ENCODE measurements at regions not wholly inside any gene's neighbourhood (a gene's known extent, or its start where the extent isn't known, plus 50 kb on each side); places are given as distances from the start of the nearest gene placed in this dataset.

GRCh38 chr6:79335133-79335674 is 100.7 kb upstream of the HMGN3 start:
- POLR2A ChIA-PET (ENCODE audit: unreplicated experiment) = no interaction called here
- CTCF ChIA-PET = no interaction called here

DNA sequence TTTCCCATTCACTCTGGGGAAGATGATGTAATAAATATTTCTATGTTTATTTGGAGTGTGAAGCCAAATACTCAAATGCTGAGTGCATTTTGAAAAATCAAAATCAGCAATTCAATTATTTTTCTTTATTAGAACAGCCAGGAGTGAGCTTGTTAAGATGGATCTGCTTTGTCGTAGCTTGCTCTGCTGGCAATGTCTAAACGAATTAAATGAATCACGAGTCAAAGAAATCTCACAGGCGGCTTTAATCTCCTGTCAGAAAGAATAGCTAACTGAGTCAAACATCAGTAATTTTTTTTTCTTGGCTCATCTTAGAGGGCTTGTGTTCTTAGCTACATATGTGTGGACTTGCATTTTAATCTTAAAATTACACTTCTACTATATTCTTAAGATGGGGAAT is 100.2 kb upstream of the HMGN3 start:
- no peaks in the 10 kb centered on the region for H4K20me1 ChIP-seq (ENCODE audit: low read length)
- no peaks in the 10 kb centered on the region for H3K4me1 ChIP-seq (ENCODE audit: insufficient read depth, low read length)
- no peaks in the 10 kb centered on the region for H3K9me2 ChIP-seq (replicated peaks; ENCODE audit: low read length)
- no peak for ATAC-seq
- TF ChIP-seq, protein P1, sequence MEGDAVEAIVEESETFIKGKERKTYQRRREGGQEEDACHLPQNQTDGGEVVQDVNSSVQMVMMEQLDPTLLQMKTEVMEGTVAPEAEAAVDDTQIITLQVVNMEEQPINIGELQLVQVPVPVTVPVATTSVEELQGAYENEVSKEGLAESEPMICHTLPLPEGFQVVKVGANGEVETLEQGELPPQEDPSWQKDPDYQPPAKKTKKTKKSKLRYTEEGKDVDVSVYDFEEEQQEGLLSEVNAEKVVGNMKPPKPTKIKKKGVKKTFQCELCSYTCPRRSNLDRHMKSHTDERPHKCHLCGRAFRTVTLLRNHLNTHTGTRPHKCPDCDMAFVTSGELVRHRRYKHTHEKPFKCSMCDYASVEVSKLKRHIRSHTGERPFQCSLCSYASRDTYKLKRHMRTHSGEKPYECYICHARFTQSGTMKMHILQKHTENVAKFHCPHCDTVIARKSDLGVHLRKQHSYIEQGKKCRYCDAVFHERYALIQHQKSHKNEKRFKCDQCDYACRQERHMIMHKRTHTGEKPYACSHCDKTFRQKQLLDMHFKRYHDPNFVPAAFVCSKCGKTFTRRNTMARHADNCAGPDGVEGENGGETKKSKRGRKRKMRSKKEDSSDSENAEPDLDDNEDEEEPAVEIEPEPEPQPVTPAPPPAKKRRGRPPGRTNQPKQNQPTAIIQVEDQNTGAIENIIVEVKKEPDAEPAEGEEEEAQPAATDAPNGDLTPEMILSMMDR (conservative IDR thresholded peaks at IDR 0.05; ENCODE audit: low read depth, low read length) = no peak
- no peak for TF ChIP-seq EZH2phosphoT487 (IDR thresholded peaks at IDR 0.05; ENCODE audit: borderline replicate concordance, low read length)
- TF ChIP-seq EZH2 (IDR thresholded peaks at IDR 0.05; ENCODE audit: low read length, unreplicated experiment) = no peak
- H3K9me3 ChIP-seq (ENCODE audit: low read length) = no peaks in the 10 kb centered on the region
- H3K9ac ChIP-seq (ENCODE audit: low read length) = no peak overlapping the region
- ChIA-PET CTCF (no interaction called here), POLR2A (ENCODE audit: unreplicated experiment) (no interaction called here)
- no peak for DNase-seq
- no peaks in the 10 kb centered on the region for H3F3A ChIP-seq (ENCODE audit: low read length, unreplicated experiment)
- no peak overlapping the region for H3K27ac ChIP-seq (ENCODE audit: low read length)
- no TSS peak for BruUV-seq (replicated peaks)
- H3K27me3 ChIP-seq (ENCODE audit: low read length) = no peaks in the 10 kb centered on the region
- H3K4me3 ChIP-seq (ENCODE audit: low read length) = no peak overlapping the region
- no peaks in the 10 kb centered on the region for H3K36me3 ChIP-seq (ENCODE audit: low read depth, low read length)
- intact Hi-C loops (cut with micrococcal nuclease) = no loop called here
- H2AFZ ChIP-seq (ENCODE audit: low read length) = no peak overlapping the region
- no peaks in the 10 kb centered on the region for H3K79me2 ChIP-seq (ENCODE audit: low read length)
- no peak overlapping the region for H3K4me2 ChIP-seq (ENCODE audit: low read length)

More at GRCh38 chr6:79335133-79335674, 100.7 kb upstream of the HMGN3 start:
- no peak overlapping the region for H3K4me3 ChIP-seq (ENCODE audit: low read length)
- H3K36me3 ChIP-seq (ENCODE audit: low read depth, low read length) = no peaks in the 10 kb centered on the region
- H3F3A ChIP-seq (ENCODE audit: low read length, unreplicated experiment) = no peaks in the 10 kb centered on the region
- no peaks in the 10 kb centered on the region for H4K20me1 ChIP-seq (ENCODE audit: low read length)
- no peaks in the 10 kb centered on the region for H3K9me2 ChIP-seq (replicated peaks; ENCODE audit: low read length)
- no peak overlapping the region for H3K9ac ChIP-seq (ENCODE audit: low read length)
- no peak overlapping the region for H2AFZ ChIP-seq (ENCODE audit: low read length)
- no TSS peak for BruUV-seq (replicated peaks)
- no peaks in the 10 kb centered on the region for H3K9me3 ChIP-seq (ENCODE audit: low read length)
- no peak for ATAC-seq
- no peak overlapping the region for H3K4me2 ChIP-seq (ENCODE audit: low read length)
- no peak overlapping the region for H3K27ac ChIP-seq (ENCODE audit: low read length)
- H3K4me1 ChIP-seq (ENCODE audit: insufficient read depth, low read length) = no peaks in the 10 kb centered on the region
- H3K79me2 ChIP-seq (ENCODE audit: low read length) = no peaks in the 10 kb centered on the region
- no peak for DNase-seq
- TF ChIP-seq, protein P1 (conservative IDR thresholded peaks at IDR 0.05; ENCODE audit: low read depth, low read length) = no peak
- TF ChIP-seq EZH2 (IDR thresholded peaks at IDR 0.05; ENCODE audit: low read length, unreplicated experiment) (no peak), EZH2phosphoT487 (IDR thresholded peaks at IDR 0.05; ENCODE audit: borderline replicate concordance, low read length) (no peak)
- no peaks in the 10 kb centered on the region for H3K27me3 ChIP-seq (ENCODE audit: low read length)
- intact Hi-C loops (cut with micrococcal nuclease) = no loop called here

DNA sequence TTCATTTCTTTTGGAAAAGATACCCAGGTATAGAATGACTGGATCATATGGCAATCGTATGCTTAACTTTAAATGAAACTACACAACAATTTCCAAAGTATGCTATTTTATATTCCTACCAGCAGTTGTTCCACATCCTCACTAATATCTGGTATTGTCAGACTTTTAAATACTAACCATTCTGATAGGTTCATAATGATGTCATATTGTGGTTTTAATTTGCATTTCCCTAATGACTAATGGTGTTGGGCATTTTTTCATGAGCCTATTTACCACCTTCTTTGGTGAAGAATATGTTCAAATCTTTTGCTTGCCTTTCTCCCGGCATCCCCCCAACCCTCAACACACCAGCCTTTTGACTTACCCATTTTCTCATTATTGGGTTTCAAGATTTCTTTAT is 96.2 kb upstream of the HMGN3 start:
- H2AFZ ChIP-seq (ENCODE audit: low read length) = no peak overlapping the region
- no peak for TF ChIP-seq EZH2phosphoT487 (IDR thresholded peaks at IDR 0.05; ENCODE audit: borderline replicate concordance, low read length)
- TF ChIP-seq EZH2 (IDR thresholded peaks at IDR 0.05; ENCODE audit: low read length, unreplicated experiment) = no peak
- TF ChIP-seq, protein P1 (conservative IDR thresholded peaks at IDR 0.05; ENCODE audit: low read depth, low read length) = no peak
- no peaks in the 10 kb centered on the region for H3K36me3 ChIP-seq (ENCODE audit: low read depth, low read length)
- intact Hi-C loops (cut with micrococcal nuclease) = no loop called here
- DNase-seq (no peak), ATAC-seq (no peak)
- H3K4me3 ChIP-seq (ENCODE audit: low read length) = no peak overlapping the region
- BruUV-seq (replicated peaks) = no TSS peak
- no peaks in the 10 kb centered on the region for H3K4me1 ChIP-seq (ENCODE audit: insufficient read depth, low read length)
- H4K20me1 ChIP-seq (ENCODE audit: low read length) = no peaks in the 10 kb centered on the region
- ChIA-PET CTCF (no interaction called here), POLR2A (ENCODE audit: unreplicated experiment) (no interaction called here)
- H3K9me3 ChIP-seq (ENCODE audit: low read length) = no peaks in the 10 kb centered on the region
- H3K9ac ChIP-seq (ENCODE audit: low read length) = no peak overlapping the region
- no peak overlapping the region for H3K4me2 ChIP-seq (ENCODE audit: low read length)
- no peaks in the 10 kb centered on the region for H3K79me2 ChIP-seq (ENCODE audit: low read length)
- no peak overlapping the region for H3K27ac ChIP-seq (ENCODE audit: low read length)
- no peaks in the 10 kb centered on the region for H3F3A ChIP-seq (ENCODE audit: low read length, unreplicated experiment)
- H3K9me2 ChIP-seq (replicated peaks; ENCODE audit: low read length) = no peaks in the 10 kb centered on the region
- no peaks in the 10 kb centered on the region for H3K27me3 ChIP-seq (ENCODE audit: low read length)

Measured in PC-3 (cell line).